ENCODE measurements at regions not wholly inside any gene's neighbourhood (a gene's known extent, or its start where the extent isn't known, plus 50 kb on each side); places are given as distances from the start of the nearest gene placed in this dataset.

DNA sequence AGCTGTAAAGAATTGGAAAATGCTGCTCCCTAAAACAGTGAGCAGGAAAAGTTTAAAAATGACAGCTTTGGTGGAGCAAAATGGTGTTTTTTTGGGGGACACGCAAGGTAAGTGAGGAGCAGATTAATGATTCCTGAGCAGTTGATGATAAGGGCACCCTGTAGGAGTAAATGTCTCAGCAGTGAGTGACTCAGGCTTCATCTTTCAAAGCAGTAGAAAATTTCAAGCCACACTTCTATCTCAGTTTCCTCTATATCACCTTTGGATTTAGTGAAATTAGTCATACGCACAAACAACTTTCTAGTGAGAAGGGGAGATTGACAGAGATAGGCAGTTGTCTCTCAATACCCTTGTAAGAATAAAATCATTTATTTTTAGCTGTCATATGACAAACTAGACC lies 709.0 kb upstream of the FAM98A start:
- TF ChIP-seq, protein P1, sequence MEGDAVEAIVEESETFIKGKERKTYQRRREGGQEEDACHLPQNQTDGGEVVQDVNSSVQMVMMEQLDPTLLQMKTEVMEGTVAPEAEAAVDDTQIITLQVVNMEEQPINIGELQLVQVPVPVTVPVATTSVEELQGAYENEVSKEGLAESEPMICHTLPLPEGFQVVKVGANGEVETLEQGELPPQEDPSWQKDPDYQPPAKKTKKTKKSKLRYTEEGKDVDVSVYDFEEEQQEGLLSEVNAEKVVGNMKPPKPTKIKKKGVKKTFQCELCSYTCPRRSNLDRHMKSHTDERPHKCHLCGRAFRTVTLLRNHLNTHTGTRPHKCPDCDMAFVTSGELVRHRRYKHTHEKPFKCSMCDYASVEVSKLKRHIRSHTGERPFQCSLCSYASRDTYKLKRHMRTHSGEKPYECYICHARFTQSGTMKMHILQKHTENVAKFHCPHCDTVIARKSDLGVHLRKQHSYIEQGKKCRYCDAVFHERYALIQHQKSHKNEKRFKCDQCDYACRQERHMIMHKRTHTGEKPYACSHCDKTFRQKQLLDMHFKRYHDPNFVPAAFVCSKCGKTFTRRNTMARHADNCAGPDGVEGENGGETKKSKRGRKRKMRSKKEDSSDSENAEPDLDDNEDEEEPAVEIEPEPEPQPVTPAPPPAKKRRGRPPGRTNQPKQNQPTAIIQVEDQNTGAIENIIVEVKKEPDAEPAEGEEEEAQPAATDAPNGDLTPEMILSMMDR (IDR thresholded peaks at IDR 0.05) = no peak
- TF ChIP-seq POLR2A (IDR thresholded peaks at IDR 0.05) (no peak), EP300 (IDR thresholded peaks at IDR 0.05) (no peak), POLR2AphosphoS5 (IDR thresholded peaks at IDR 0.05) (no peak)
